Adrenal gland (tissue), 5 donors: ENCODE measurements at regions not wholly inside any gene's neighbourhood (a gene's known extent, or its start where the extent isn't known, plus 50 kb on each side); places are given as distances from the start of the nearest gene placed in this dataset.

Experiments
- CTCF ChIP-seq, 6 experiments: fragments of 450-650 bp in 4 of 6; fragments of 200-600 bp in 2 of 6; sonication (generic) in 1 of 6; IDR thresholded peaks; 1 replicate in 5 of 6; 2 replicates in 1 of 6; pipeline versions ENCODE4 v1.5.1 to v1.8.0; 2016 to 2021; ENCODE audit warnings: antibody characterized with exemption in 6 of 6, mild to moderate bottlenecking in 2 of 6, moderate library complexity in 1 of 6
- POLR2A ChIP-seq, 2 donors: fragments of 450-650 bp; IDR thresholded peaks; one replicate each; pipeline ENCODE4 v1.6.1; 2017; ENCODE audit warnings: antibody characterized with exemption in 2 of 2, mild to moderate bottlenecking in 2 of 2, moderate library complexity in 1 of 2
- donor health status: DM: no; HTN: no; CAD: no.

- TF ChIP-seq POLR2A (IDR thresholded peaks at IDR 0.05) (no peak), CTCF (IDR thresholded peaks at IDR 0.05) (no peak)
Measured at GRCh38 chr4:152149745-152150144, 386.1 kb downstream of the FBXW7 start.
